GM23338 (cell line): ENCODE measurements at regions not wholly inside any gene's neighbourhood (a gene's known extent, or its start where the extent isn't known, plus 50 kb on each side); places are given as distances from the start of the nearest gene placed in this dataset.

Experiments used
- ATAC-seq: fragments of 200-7000 bp; cut with Tn5 transposase; 3 replicates; pipeline ENCODE4 v1.9.1; 2020
- DNase-seq: peaks from one replicate; pipeline ENCODE4 v3.0.0-alpha.2; 2015; ENCODE audit warnings: low spot score
- H2AFZ ChIP-seq: fragments of 200-600 bp; sonication (generic); 2 replicates; pipeline ENCODE4 v1.8.0; 2016; ENCODE audit warnings: antibody characterized with exemption, mild to moderate bottlenecking, moderate library complexity
- H3F3A ChIP-seq: fragments of 200-600 bp; sonication (generic); replicated peaks from 2 replicates; pipeline ENCODE4 v1.8.0; 2017; ENCODE audit warnings: antibody characterized with exemption, mixed run types, low read depth
- H3K27ac ChIP-seq: fragments of 200-600 bp; sonication (generic); 2 replicates; pipeline ENCODE4 v1.6.1; 2016; ENCODE audit warnings: low read depth
- H3K27me3 ChIP-seq: fragments of 200-600 bp; sonication (generic); 2 replicates; pipeline ENCODE4 v1.8.0; 2016; ENCODE audit warnings: mild to moderate bottlenecking, mixed run types, moderate library complexity; ENCODE audit not compliant: insufficient read depth
- H3K36me3 ChIP-seq: fragments of 200-600 bp; sonication (generic); 2 replicates; pipeline ENCODE4 v1.8.0; 2016; ENCODE audit warnings: mild to moderate bottlenecking; ENCODE audit not compliant: insufficient read depth
- H3K4me1 ChIP-seq: fragments of 200-600 bp; sonication (generic); 2 replicates; pipeline ENCODE4 v1.8.0; 2016; ENCODE audit warnings: mild to moderate bottlenecking, moderate library complexity; ENCODE audit not compliant: insufficient read depth
- H3K4me2 ChIP-seq: fragments of 200-600 bp; sonication (generic); 2 replicates; pipeline ENCODE4 v1.7.1; 2017; ENCODE audit warnings: mixed run types
- H3K4me3 ChIP-seq: fragments of 200-600 bp; sonication (generic); 2 replicates; pipeline ENCODE4 v1.6.1; 2016; ENCODE audit warnings: mixed run types
- H3K79me2 ChIP-seq: fragments of 200-600 bp; sonication (generic); replicated peaks from 2 replicates; pipeline ENCODE4 v1.8.0; 2017; ENCODE audit warnings: mild to moderate bottlenecking; ENCODE audit not compliant: insufficient read depth
- H3K9me2 ChIP-seq: fragments of 200-600 bp; sonication (generic); 2 replicates; pipeline ENCODE4 v1.8.0; 2017; ENCODE audit not compliant: insufficient read depth
- H4K20me1 ChIP-seq: fragments of 200-600 bp; sonication (generic); replicated peaks from 2 replicates; pipeline ENCODE4 v1.8.0; 2017; ENCODE audit warnings: mild to moderate bottlenecking; ENCODE audit not compliant: insufficient read depth
- H3K27ac Mint-ChIP-seq: 2 replicates; pipeline ENCODE4 v1.8.0; 2020; ENCODE audit warnings: inconsistent platforms, mild to moderate bottlenecking, moderate library complexity, mixed read lengths
- H3K27me3 Mint-ChIP-seq: 3 replicates; pipeline ENCODE4 v1.8.0; 2022; ENCODE audit warnings: low read depth, mild to moderate bottlenecking, moderate library complexity, mixed read lengths, inconsistent platforms; ENCODE audit not compliant: insufficient read depth, poor library complexity
- H3K36me3 Mint-ChIP-seq: 3 replicates; pipeline ENCODE4 v1.8.0; 2021; ENCODE audit warnings: low read depth, mild to moderate bottlenecking, inconsistent platforms, moderate library complexity, mixed read lengths
- H3K4me1 Mint-ChIP-seq: 3 replicates; pipeline ENCODE4 v1.8.0; 2020; ENCODE audit warnings: mild to moderate bottlenecking, inconsistent platforms, mixed read lengths
- H3K4me3 Mint-ChIP-seq: 3 replicates; pipeline ENCODE4 v1.8.0; 2021; ENCODE audit warnings: moderate library complexity, mild to moderate bottlenecking, inconsistent platforms, mixed read lengths
- H3K9me3 Mint-ChIP-seq: 3 replicates; pipeline ENCODE4 v1.8.0; 2020; ENCODE audit warnings: moderate library complexity, mild to moderate bottlenecking, inconsistent platforms, mixed read lengths
- CREB1 ChIP-seq: fragments of 250-450 bp; sonication (Bioruptor Pico); IDR thresholded peaks from 2 replicates; pipeline ENCODE4 v1.5.0; 2020; ENCODE audit warnings: low read depth, mild to moderate bottlenecking, moderate library complexity
- EZH2 ChIP-seq: fragments of 200-600 bp; sonication (generic); IDR thresholded peaks from one replicate; pipeline ENCODE4 v1.8.0; 2017; ENCODE audit warnings: antibody characterized with exemption, mild to moderate bottlenecking, low read depth; ENCODE audit not compliant: unreplicated experiment
- EZH2phosphoT487 ChIP-seq: fragments of 200-600 bp; sonication (generic); IDR thresholded peaks from one replicate; pipeline ENCODE4 v1.8.1; 2018; ENCODE audit warnings: antibody characterized with exemption; ENCODE audit not compliant: unreplicated experiment
- POLR2AphosphoS5 ChIP-seq: IDR thresholded peaks from 2 replicates; pipeline ENCODE4 v1.6.1; 2016; ENCODE audit warnings: antibody characterized with exemption, low read depth
- STAT1 ChIP-seq: IDR thresholded peaks from one replicate; pipeline ENCODE4 v1.6.1; 2016; ENCODE audit warnings: antibody characterized with exemption; ENCODE audit not compliant: unreplicated experiment
- ZNF114 ChIP-seq: fragments of 250-450 bp; sonication (Bioruptor Pico); IDR thresholded peaks from 2 replicates; pipeline ENCODE4 v1.5.0; 2020; ENCODE audit warnings: mild to moderate bottlenecking, moderate library complexity
- ZNF331 ChIP-seq: fragments of 250-450 bp; sonication (Bioruptor Pico); IDR thresholded peaks from 2 replicates; pipeline ENCODE4 v1.5.0; 2020; ENCODE audit warnings: low read depth, mild to moderate bottlenecking, moderate library complexity
- TF ChIP-seq, protein P1 (sequence below): IDR thresholded peaks from 2 replicates; pipeline ENCODE4 v1.6.1; 2016; ENCODE audit warnings: antibody characterized with exemption
- TF ChIP-seq, protein P2 (sequence below), 2 experiments: fragments of 200-600 bp in 1 of 2; sonication (generic) in 1 of 2; conservative IDR thresholded peaks; 2 replicates each; pipeline versions ENCODE4 v1.5.1 to v1.6.1; 2016 to 2017; ENCODE audit warnings: antibody characterized with exemption in 2 of 2, low read depth in 2 of 2, mild to moderate bottlenecking in 2 of 2, moderate library complexity in 1 of 2
- TF ChIP-seq, protein P3 (sequence below): fragments of 250-450 bp; sonication (Bioruptor Pico); IDR thresholded peaks from 2 replicates; pipeline ENCODE4 v1.5.0; 2020; ENCODE audit warnings: mild to moderate bottlenecking, moderate library complexity

DNA sequence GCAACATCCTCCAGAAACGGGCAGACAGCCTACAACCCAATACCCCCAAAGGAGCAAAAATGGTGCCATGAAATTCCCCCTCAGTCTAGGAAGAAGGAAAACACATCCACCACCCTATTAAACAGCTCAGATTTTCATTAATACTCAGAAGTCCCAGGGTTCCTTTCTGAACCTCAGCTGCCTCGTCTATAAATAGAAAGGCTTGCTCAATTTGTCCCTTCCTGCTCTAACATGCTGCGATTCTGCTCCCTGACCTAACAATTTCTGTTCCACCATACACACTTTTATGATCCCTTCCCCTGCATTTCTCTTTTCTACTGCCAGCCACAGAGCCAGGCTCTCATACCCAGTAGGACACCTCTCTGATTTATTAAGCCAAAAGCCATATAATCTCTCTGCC is 68.1 kb downstream of the MTERF1 start:
- H3K79me2 ChIP-seq, result no peaks in the 10 kb centered on the region
- no peak for DNase-seq
- no peaks in the 10 kb centered on the region for H3K27me3 ChIP-seq
- H2AFZ ChIP-seq, result no peak overlapping the region
- Mint-ChIP-seq H3K4me1 (no peaks in the 10 kb centered on the region), H3K27ac (no peak overlapping the region), H3K4me3 (no peak overlapping the region), H3K27me3 (no peaks in the 10 kb centered on the region), H3K36me3 (no peaks in the 10 kb centered on the region), H3K9me3 (no peaks in the 10 kb centered on the region)
- H3K36me3 ChIP-seq, result no peaks in the 10 kb centered on the region
- TF ChIP-seq ZNF331 (CRISPR knock-in tag) (no peak), EZH2 (no peak), POLR2AphosphoS5 (no peak), CREB1 (no peak), ZNF114 (CRISPR knock-in tag) (no peak), EZH2phosphoT487 (no peak), STAT1 (no peak)
- TF ChIP-seq, protein P1, sequence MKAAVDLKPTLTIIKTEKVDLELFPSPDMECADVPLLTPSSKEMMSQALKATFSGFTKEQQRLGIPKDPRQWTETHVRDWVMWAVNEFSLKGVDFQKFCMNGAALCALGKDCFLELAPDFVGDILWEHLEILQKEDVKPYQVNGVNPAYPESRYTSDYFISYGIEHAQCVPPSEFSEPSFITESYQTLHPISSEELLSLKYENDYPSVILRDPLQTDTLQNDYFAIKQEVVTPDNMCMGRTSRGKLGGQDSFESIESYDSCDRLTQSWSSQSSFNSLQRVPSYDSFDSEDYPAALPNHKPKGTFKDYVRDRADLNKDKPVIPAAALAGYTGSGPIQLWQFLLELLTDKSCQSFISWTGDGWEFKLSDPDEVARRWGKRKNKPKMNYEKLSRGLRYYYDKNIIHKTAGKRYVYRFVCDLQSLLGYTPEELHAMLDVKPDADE, result no peak
- TF ChIP-seq, protein P2, sequence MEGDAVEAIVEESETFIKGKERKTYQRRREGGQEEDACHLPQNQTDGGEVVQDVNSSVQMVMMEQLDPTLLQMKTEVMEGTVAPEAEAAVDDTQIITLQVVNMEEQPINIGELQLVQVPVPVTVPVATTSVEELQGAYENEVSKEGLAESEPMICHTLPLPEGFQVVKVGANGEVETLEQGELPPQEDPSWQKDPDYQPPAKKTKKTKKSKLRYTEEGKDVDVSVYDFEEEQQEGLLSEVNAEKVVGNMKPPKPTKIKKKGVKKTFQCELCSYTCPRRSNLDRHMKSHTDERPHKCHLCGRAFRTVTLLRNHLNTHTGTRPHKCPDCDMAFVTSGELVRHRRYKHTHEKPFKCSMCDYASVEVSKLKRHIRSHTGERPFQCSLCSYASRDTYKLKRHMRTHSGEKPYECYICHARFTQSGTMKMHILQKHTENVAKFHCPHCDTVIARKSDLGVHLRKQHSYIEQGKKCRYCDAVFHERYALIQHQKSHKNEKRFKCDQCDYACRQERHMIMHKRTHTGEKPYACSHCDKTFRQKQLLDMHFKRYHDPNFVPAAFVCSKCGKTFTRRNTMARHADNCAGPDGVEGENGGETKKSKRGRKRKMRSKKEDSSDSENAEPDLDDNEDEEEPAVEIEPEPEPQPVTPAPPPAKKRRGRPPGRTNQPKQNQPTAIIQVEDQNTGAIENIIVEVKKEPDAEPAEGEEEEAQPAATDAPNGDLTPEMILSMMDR (conservative IDR thresholded peaks at IDR 0.05; ENCODE audit: low read depth in 2 of 2), result no peak
- TF ChIP-seq, protein P3, sequence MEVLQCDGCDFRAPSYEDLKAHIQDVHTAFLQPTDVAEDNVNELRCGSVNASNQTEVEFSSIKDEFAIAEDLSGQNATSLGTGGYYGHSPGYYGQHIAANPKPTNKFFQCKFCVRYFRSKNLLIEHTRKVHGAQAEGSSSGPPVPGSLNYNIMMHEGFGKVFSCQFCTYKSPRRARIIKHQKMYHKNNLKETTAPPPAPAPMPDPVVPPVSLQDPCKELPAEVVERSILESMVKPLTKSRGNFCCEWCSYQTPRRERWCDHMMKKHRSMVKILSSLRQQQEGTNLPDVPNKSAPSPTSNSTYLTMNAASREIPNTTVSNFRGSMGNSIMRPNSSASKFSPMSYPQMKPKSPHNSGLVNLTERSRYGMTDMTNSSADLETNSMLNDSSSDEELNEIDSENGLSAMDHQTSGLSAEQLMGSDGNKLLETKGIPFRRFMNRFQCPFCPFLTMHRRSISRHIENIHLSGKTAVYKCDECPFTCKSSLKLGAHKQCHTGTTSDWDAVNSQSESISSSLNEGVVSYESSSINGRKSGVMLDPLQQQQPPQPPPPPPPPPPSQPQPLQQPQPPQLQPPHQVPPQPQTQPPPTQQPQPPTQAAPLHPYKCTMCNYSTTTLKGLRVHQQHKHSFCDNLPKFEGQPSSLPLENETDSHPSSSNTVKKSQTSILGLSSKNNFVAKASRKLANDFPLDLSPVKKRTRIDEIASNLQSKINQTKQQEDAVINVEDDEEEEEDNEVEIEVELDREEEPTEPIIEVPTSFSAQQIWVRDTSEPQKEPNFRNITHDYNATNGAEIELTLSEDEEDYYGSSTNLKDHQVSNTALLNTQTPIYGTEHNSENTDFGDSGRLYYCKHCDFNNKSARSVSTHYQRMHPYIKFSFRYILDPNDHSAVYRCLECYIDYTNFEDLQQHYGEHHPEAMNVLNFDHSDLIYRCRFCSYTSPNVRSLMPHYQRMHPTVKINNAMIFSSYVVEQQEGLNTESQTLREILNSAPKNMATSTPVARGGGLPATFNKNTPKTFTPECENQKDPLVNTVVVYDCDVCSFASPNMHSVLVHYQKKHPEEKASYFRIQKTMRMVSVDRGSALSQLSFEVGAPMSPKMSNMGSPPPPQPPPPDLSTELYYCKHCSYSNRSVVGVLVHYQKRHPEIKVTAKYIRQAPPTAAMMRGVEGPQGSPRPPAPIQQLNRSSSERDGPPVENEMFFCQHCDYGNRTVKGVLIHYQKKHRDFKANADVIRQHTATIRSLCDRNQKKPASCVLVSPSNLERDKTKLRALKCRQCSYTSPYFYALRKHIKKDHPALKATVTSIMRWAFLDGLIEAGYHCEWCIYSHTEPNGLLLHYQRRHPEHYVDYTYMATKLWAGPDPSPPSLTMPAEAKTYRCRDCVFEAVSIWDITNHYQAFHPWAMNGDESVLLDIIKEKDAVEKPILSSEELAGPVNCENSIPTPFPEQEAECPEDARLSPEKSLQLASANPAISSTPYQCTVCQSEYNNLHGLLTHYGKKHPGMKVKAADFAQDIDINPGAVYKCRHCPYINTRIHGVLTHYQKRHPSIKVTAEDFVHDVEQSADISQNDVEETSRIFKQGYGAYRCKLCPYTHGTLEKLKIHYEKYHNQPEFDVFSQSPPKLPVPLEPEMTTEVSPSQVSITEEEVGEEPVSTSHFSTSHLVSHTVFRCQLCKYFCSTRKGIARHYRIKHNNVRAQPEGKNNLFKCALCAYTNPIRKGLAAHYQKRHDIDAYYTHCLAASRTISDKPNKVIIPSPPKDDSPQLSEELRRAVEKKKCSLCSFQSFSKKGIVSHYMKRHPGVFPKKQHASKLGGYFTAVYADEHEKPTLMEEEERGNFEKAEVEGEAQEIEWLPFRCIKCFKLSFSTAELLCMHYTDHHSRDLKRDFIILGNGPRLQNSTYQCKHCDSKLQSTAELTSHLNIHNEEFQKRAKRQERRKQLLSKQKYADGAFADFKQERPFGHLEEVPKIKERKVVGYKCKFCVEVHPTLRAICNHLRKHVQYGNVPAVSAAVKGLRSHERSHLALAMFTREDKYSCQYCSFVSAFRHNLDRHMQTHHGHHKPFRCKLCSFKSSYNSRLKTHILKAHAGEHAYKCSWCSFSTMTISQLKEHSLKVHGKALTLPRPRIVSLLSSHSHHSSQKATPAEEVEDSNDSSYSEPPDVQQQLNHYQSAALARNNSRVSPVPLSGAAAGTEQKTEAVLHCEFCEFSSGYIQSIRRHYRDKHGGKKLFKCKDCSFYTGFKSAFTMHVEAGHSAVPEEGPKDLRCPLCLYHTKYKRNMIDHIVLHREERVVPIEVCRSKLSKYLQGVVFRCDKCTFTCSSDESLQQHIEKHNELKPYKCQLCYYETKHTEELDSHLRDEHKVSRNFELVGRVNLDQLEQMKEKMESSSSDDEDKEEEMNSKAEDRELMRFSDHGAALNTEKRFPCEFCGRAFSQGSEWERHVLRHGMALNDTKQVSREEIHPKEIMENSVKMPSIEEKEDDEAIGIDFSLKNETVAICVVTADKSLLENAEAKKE (CRISPR knock-in tag), result no peak
- H3K4me1 ChIP-seq, result no peaks in the 10 kb centered on the region
- H3K27ac ChIP-seq, result no peak overlapping the region
- no peak overlapping the region for H3K4me3 ChIP-seq
- ATAC-seq, result no peak
- peaks cover 3% of the 10 kb centered on the region; the same call in 1 of the 2 replicates for H3K9me2 ChIP-seq
- no peaks in the 10 kb centered on the region for H3F3A ChIP-seq
- H4K20me1 ChIP-seq, result no peaks in the 10 kb centered on the region
- H3K4me2 ChIP-seq, result no peak overlapping the region
